Sigmoid colon (tissue), 4 donors: ENCODE measurements at regions not wholly inside any gene's neighbourhood (a gene's known extent, or its start where the extent isn't known, plus 50 kb on each side); places are given as distances from the start of the nearest gene placed in this dataset.

Source experiments
- POLR2A ChIP-seq, 2 donors: fragments of 450-650 bp; IDR thresholded peaks; one replicate each; pipeline ENCODE4 v1.6.1; 2016; ENCODE audit warnings: antibody characterized with exemption in 2 of 2, mild to moderate bottlenecking in 2 of 2, moderate library complexity in 2 of 2
- POLR2AphosphoS5 ChIP-seq, 4 donors: sonication (generic); formaldehyde crosslinking; IDR thresholded peaks; one replicate each; pipeline ENCODE4 v1.6.1; 2017; ENCODE audit warnings: antibody characterized with exemption in 4 of 4
- TF ChIP-seq, protein P1 (sequence below), 4 experiments: fragments of 450-650 bp in 3 of 4; fragments of 200-600 bp in 1 of 4; IDR thresholded peaks; one replicate each; pipeline ENCODE4 v1.5.1; 2016 to 2019; ENCODE audit warnings: antibody characterized with exemption in 4 of 4, mild to moderate bottlenecking in 3 of 4, moderate library complexity in 2 of 4

GRCh38 chr4:34718576-34719245 is 1525.6 kb downstream of the ARAP2 start:
- TF ChIP-seq, protein P1, sequence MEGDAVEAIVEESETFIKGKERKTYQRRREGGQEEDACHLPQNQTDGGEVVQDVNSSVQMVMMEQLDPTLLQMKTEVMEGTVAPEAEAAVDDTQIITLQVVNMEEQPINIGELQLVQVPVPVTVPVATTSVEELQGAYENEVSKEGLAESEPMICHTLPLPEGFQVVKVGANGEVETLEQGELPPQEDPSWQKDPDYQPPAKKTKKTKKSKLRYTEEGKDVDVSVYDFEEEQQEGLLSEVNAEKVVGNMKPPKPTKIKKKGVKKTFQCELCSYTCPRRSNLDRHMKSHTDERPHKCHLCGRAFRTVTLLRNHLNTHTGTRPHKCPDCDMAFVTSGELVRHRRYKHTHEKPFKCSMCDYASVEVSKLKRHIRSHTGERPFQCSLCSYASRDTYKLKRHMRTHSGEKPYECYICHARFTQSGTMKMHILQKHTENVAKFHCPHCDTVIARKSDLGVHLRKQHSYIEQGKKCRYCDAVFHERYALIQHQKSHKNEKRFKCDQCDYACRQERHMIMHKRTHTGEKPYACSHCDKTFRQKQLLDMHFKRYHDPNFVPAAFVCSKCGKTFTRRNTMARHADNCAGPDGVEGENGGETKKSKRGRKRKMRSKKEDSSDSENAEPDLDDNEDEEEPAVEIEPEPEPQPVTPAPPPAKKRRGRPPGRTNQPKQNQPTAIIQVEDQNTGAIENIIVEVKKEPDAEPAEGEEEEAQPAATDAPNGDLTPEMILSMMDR (IDR thresholded peaks at IDR 0.05) = no peak
- no peak for TF ChIP-seq POLR2AphosphoS5 (IDR thresholded peaks at IDR 0.05)
- no peak for TF ChIP-seq POLR2A (IDR thresholded peaks at IDR 0.05)
